T-helper 17 cell (primary cell): ENCODE measurements at regions not wholly inside any gene's neighbourhood (a gene's known extent, or its start where the extent isn't known, plus 50 kb on each side); places are given as distances from the start of the nearest gene placed in this dataset.
"Not testable (repeated sequence)": the region's sequence is repeated elsewhere in the genome, so short reads cannot be mapped to it uniquely, and the experiment has no call there.

Source experiments
- ATAC-seq: fragments of 150-1000 bp; cut with Tn5 transposase; 2 replicates; pipeline ENCODE4 v1.10.0; 2021; ENCODE audit warnings: mild to moderate bottlenecking, moderate library complexity
- DNase-seq, 3 donors: peaks; one replicate each; pipeline versions ENCODE4 v3.0.0 to v3.0.0-alpha.2; 2020 to 2021
- H3K9me3 ChIP-seq: one replicate; pipeline ENCODE4 v1.7.0; 2013; ENCODE audit warnings: low read length, mild to moderate bottlenecking; ENCODE audit not compliant: control insufficient read depth, poor library complexity, severe bottlenecking
- H3K27ac Mint-ChIP-seq: one replicate; pipeline ENCODE4 v1.8.0; 2022; ENCODE audit warnings: mild to moderate bottlenecking, moderate library complexity, mixed read lengths
- H3K27me3 Mint-ChIP-seq: one replicate; pipeline ENCODE4 v1.8.0; 2022; ENCODE audit warnings: mixed read lengths
- H3K36me3 Mint-ChIP-seq: one replicate; pipeline ENCODE4 v1.8.0; 2022; ENCODE audit warnings: low read depth, mixed read lengths
- H3K4me1 Mint-ChIP-seq: one replicate; pipeline ENCODE4 v1.8.0; 2022; ENCODE audit warnings: mild to moderate bottlenecking, mixed read lengths
- H3K4me3 Mint-ChIP-seq: one replicate; pipeline ENCODE4 v1.8.0; 2022; ENCODE audit warnings: mild to moderate bottlenecking, moderate library complexity, mixed read lengths

DNA sequence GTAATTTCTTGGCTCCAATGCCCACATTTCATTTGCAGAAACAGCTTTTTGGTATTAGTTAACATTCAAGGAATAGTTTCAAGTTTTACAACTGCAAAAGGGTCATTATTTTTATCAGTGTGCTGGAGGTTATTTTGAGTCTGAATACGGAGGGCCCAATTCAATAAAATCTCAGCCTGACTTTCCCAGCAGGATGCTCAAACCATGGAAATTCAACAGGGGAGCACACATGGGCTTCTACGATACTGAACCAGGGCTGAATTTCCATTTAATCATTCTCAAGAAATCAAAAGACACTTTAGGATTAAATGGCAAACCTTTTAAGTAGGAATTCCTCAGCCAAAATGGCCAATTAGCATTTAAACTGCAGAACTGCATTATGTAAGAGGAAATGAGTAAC, 700.9 kb upstream of the ANKRD30A start:
- no peak overlapping the region for H3K4me3 Mint-ChIP-seq
- H3K9me3 ChIP-seq, result no peaks in the 10 kb centered on the region
- H3K27me3 Mint-ChIP-seq, result no peaks in the 10 kb centered on the region
- ATAC-seq (no peak), DNase-seq (no peak)
- no peak overlapping the region for H3K27ac Mint-ChIP-seq
- no peaks in the 10 kb centered on the region for H3K36me3 Mint-ChIP-seq
- no peaks in the 10 kb centered on the region for H3K4me1 Mint-ChIP-seq

DNA sequence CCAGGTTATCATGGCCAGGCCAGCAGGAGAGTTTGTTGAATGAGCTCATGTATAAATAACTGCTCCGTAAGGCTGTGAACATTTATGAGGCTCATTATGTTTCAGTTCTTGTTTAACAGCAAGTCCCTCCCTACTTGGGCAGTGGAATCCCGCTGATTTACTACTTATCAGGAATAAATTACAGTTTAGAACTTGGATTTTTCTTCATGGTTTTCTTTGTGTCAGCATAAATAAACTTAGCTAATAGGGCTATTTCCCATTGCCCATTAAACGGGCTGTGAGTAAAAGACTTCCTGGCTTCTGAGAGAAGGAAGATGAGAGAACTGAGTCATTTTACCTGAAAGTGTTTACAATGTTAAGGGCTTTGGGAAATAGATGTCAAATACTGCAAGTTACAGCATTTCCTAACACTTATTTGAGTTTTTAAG, 701.6 kb upstream of the ANKRD30A start:
- Mint-ChIP-seq H3K27ac (no peak overlapping the region), H3K36me3 (no peaks in the 10 kb centered on the region), H3K27me3 (no peaks in the 10 kb centered on the region), H3K4me3 (no peak overlapping the region), H3K4me1 (no peaks in the 10 kb centered on the region)
- ATAC-seq, result no peak
- no peaks in the 10 kb centered on the region for H3K9me3 ChIP-seq
- no peak for DNase-seq

GRCh38 chr10:36421992-36422391, 703.4 kb upstream of the ANKRD30A start:
- H3K9me3 ChIP-seq, result no peaks in the 10 kb centered on the region
- no peak for DNase-seq
- H3K4me1 Mint-ChIP-seq, result no peaks in the 10 kb centered on the region
- ATAC-seq, result no peak
- no peaks in the 10 kb centered on the region for H3K27me3 Mint-ChIP-seq
- no peak overlapping the region for H3K4me3 Mint-ChIP-seq
- no peak overlapping the region for H3K27ac Mint-ChIP-seq
- no peaks in the 10 kb centered on the region for H3K36me3 Mint-ChIP-seq

- DNase-seq (no peak), ATAC-seq (no peak)
- no peak overlapping the region for H3K4me3 Mint-ChIP-seq
- no peaks in the 10 kb centered on the region for H3K9me3 ChIP-seq
- no peak overlapping the region for H3K27ac Mint-ChIP-seq
- no peaks in the 10 kb centered on the region for H3K36me3 Mint-ChIP-seq
- H3K27me3 Mint-ChIP-seq, result no peaks in the 10 kb centered on the region
- no peaks in the 10 kb centered on the region for H3K4me1 Mint-ChIP-seq
These were observed 708.9 kb upstream of the ANKRD30A start for GRCh38 chr10:36416513-36416912.

DNA sequence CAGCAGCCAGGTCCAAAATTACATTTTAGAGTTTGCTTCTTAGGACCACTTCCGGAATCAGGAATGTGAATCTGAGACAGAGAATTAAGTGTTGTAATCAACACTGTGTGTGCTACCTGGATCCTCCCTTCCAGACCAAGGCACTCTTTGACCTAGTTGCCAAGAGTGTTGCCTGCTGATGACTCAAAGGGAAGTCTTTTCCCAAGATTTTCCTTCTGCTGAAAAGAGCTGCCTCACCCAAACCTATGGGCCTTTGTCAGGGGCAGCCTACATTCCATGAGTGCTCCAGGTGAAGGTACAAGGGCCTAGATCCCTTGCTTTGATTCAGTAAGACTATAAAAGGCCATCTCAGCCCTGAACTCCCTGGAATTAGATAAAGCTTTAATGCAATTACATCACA, 712.5 kb upstream of the ANKRD30A start:
- Mint-ChIP-seq H3K36me3 (no peaks in the 10 kb centered on the region), H3K4me3 (no peak overlapping the region), H3K27me3 (no peaks in the 10 kb centered on the region), H3K27ac (no peak overlapping the region), H3K4me1 (no peaks in the 10 kb centered on the region)
- DNase-seq, result no peak
- ATAC-seq, result no peak
- H3K9me3 ChIP-seq, result no peaks in the 10 kb centered on the region

- H3K36me3 Mint-ChIP-seq, H3K27ac Mint-ChIP-seq, H3K27me3 Mint-ChIP-seq, DNase-seq, H3K4me3 Mint-ChIP-seq, H3K4me1 Mint-ChIP-seq, H3K9me3 ChIP-seq, ATAC-seq: not testable (repeated sequence)
These were observed 725.2 kb upstream of the ANKRD30A start for GRCh38 chr10:36400238-36400637.

DNA sequence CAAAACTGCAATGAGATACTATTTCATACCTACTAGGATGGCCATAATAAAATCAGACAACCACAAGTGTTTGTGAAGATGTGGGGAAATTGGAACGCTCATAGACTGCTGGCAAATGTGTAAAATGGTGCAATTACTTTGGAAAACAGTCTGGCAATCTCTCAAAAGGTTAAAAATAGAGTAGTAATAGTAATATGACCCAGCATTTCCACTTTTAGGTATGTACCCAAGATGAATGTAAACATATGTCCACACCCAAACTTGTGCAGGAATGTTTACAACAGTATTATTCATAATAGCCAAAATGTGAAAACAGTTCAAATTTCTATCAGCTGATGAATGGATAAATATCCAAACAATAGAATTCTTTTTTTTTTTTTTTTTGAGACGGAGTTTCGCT, 731.6 kb upstream of the ANKRD30A start:
- no peaks in the 10 kb centered on the region for H3K36me3 Mint-ChIP-seq
- no peaks in the 10 kb centered on the region for H3K27me3 Mint-ChIP-seq
- H3K27ac Mint-ChIP-seq, result no peak overlapping the region
- ATAC-seq, result no peak
- H3K4me1 Mint-ChIP-seq, result no peaks in the 10 kb centered on the region
- H3K9me3 ChIP-seq, result peaks cover 4% of the 10 kb centered on the region
- H3K4me3 Mint-ChIP-seq, result no peak overlapping the region
- DNase-seq, result no peak

- peaks cover 4% of the 10 kb centered on the region for H3K9me3 ChIP-seq
- Mint-ChIP-seq H3K4me3 (no peak overlapping the region), H3K27ac (no peak overlapping the region), H3K36me3 (no peaks in the 10 kb centered on the region), H3K27me3 (no peaks in the 10 kb centered on the region), H3K4me1 (no peaks in the 10 kb centered on the region)
- DNase-seq (no peak), ATAC-seq (no peak)
These were observed 734.0 kb upstream of the ANKRD30A start for GRCh38 chr10:36391405-36391804.

GRCh38 chr10:36390221-36390620, 735.2 kb upstream of the ANKRD30A start:
- peaks cover 4% of the 10 kb centered on the region for H3K9me3 ChIP-seq
- no peaks in the 10 kb centered on the region for H3K27me3 Mint-ChIP-seq
- ATAC-seq, result no peak
- no peaks in the 10 kb centered on the region for H3K4me1 Mint-ChIP-seq
- no peak for DNase-seq
- no peaks in the 10 kb centered on the region for H3K36me3 Mint-ChIP-seq
- H3K4me3 Mint-ChIP-seq, result no peak overlapping the region
- H3K27ac Mint-ChIP-seq, result no peak overlapping the region

DNA sequence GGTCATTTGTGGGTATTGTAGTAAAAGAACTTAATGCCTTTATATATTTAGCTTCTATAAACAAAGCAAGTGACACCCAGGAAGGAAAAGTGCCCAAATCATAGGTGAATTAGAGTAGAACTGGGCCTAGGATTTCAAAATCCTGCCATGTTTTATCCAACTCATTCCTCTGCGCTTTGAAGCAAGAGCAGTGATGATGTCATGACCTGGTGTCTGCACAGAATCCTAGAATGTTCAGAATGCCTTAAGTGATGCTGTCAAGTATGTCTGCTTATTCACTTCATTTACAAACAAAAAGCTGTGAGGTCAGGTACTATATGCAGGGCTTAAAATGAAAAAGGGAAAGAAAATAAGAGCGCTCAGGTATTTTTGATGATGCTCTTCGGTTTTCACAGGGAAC, 737.2 kb upstream of the ANKRD30A start:
- DNase-seq, result no peak
- Mint-ChIP-seq H3K36me3 (no peaks in the 10 kb centered on the region), H3K4me3 (no peak overlapping the region), H3K27ac (no peak overlapping the region), H3K4me1 (no peaks in the 10 kb centered on the region), H3K27me3 (no peaks in the 10 kb centered on the region)
- no peak for ATAC-seq
- peaks cover 4% of the 10 kb centered on the region for H3K9me3 ChIP-seq

GRCh38 chr10:36385693-36386092, 739.7 kb upstream of the ANKRD30A start:
- Mint-ChIP-seq H3K4me1 (no peaks in the 10 kb centered on the region), H3K27ac (no peak overlapping the region), H3K36me3 (no peaks in the 10 kb centered on the region), H3K4me3 (no peak overlapping the region), H3K27me3 (no peaks in the 10 kb centered on the region)
- peaks cover 4% of the 10 kb centered on the region for H3K9me3 ChIP-seq
- DNase-seq (no peak), ATAC-seq (no peak)

DNA sequence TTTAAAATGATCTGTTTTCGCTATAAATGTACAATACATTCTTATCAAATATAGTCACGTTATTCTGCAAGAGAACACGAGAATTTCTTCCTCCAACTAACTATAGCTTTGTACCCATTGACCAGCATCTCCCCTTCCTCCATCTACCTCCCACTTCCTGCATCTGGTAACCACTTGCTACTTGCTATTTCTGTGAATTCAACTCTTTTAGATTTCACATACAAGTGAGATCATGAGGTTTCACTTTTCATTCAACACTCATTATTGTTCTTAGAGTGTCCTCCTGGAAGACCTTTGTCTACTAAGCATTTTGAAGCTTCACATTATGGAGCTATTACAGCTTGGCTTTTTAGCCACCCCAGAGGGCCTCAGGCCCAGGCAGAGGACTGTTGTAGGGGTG, 741.3 kb upstream of the FZD8 start:
- no peaks in the 10 kb centered on the region for H3K36me3 Mint-ChIP-seq
- no peak overlapping the region for H3K4me3 Mint-ChIP-seq
- no peaks in the 10 kb centered on the region for H3K4me1 Mint-ChIP-seq
- DNase-seq (no peak), ATAC-seq (no peak)
- H3K27me3 Mint-ChIP-seq, result no peaks in the 10 kb centered on the region
- no peaks in the 10 kb centered on the region for H3K9me3 ChIP-seq
- H3K27ac Mint-ChIP-seq, result no peak overlapping the region

DNA sequence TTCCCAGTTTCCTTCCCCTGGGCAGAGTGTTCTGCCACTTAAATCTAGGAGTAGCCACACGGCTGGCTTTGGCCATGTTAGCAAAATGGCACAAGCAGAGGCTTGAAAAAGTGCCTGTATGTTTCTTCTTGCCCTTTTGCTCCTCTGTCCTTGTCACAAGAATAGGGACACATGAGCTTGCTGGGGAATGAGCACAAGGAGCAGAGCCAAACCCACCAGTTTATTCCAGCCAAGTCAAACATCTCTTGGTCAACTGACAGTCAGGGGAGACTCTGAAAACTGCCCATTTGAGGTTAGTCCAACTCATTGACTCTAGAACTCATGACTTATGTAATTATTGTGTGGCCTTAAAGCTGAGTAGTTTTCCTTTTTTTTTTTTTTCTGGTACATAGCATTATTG, 739.7 kb upstream of the FZD8 start:
- Mint-ChIP-seq H3K27me3 (no peaks in the 10 kb centered on the region), H3K27ac (no peak overlapping the region), H3K36me3 (no peaks in the 10 kb centered on the region), H3K4me1 (no peaks in the 10 kb centered on the region), H3K4me3 (no peak overlapping the region)
- H3K9me3 ChIP-seq, result no peaks in the 10 kb centered on the region
- ATAC-seq, result no peak
- DNase-seq, result no peak

- no peak for ATAC-seq
- Mint-ChIP-seq H3K27ac (no peak overlapping the region), H3K36me3 (no peaks in the 10 kb centered on the region), H3K27me3 (no peaks in the 10 kb centered on the region), H3K4me1 (no peaks in the 10 kb centered on the region), H3K4me3 (no peak overlapping the region)
- no peak for DNase-seq
- no peaks in the 10 kb centered on the region for H3K9me3 ChIP-seq
These were observed 738.4 kb upstream of the FZD8 start for GRCh38 chr10:36380538-36380937.

GRCh38 chr10:36375107-36375506, 733.0 kb upstream of the FZD8 start:
- no peak overlapping the region for H3K4me3 Mint-ChIP-seq
- ATAC-seq (no peak), DNase-seq (no peak)
- no peaks in the 10 kb centered on the region for H3K36me3 Mint-ChIP-seq
- no peak overlapping the region for H3K27ac Mint-ChIP-seq
- H3K4me1 Mint-ChIP-seq, result no peaks in the 10 kb centered on the region
- H3K9me3 ChIP-seq, result no peaks in the 10 kb centered on the region
- no peaks in the 10 kb centered on the region for H3K27me3 Mint-ChIP-seq
